ENCODE measurements at regions not wholly inside any gene's neighbourhood (a gene's known extent, or its start where the extent isn't known, plus 50 kb on each side); places are given as distances from the start of the nearest gene placed in this dataset.

- no peak overlapping the region for H3K4me3 ChIP-seq
- TF ChIP-seq CTCF (IDR thresholded peaks at IDR 0.05 in 8 of 11, conservative IDR thresholded peaks at IDR 0.05 in 3 of 11): no peak
- no peak for TF ChIP-seq POLR2A (IDR thresholded peaks at IDR 0.05)
- no peak for TF ChIP-seq POLR2AphosphoS5 (IDR thresholded peaks at IDR 0.05)
- 17 to 31% (median 27%) methylated on average over 8 of the region's 8 CpGs for WGBS, 5 donors
- no peak for DNase-seq
- H3K36me3 ChIP-seq: no peaks in the 10 kb centered on the region
- H3K27me3 ChIP-seq (replicated peaks in 1 of 7): no peaks in the 10 kb centered on the region
- H3K27ac ChIP-seq: no peak overlapping the region
- peaks cover 0 to 15% (median 0%) of the 10 kb centered on the region in 6 donors for H3K4me1 ChIP-seq
- H3K9me3 ChIP-seq: no peaks in the 10 kb centered on the region
- intact Hi-C loops (cut with DNase I; ENCODE audit: low total_unique reads): no loop called here
Measured at GRCh38 chr3:17911986-17912760, 169.7 kb upstream of the TBC1D5 start.

GRCh38 chr3:17910922-17911321 lies 168.5 kb upstream of the TBC1D5 start:
- TF ChIP-seq CTCF (IDR thresholded peaks at IDR 0.05 in 8 of 11, conservative IDR thresholded peaks at IDR 0.05 in 3 of 11) (no peak), POLR2AphosphoS5 (IDR thresholded peaks at IDR 0.05) (no peak), POLR2A (IDR thresholded peaks at IDR 0.05) (no peak)
- intact Hi-C loops (cut with DNase I; ENCODE audit: low total_unique reads): no loop called here

GRCh38 chr3:17909714-17910113 lies 167.3 kb upstream of the TBC1D5 start:
- Histone ChIP-seq H3K27ac (no peak overlapping the region), H3K4me3 (no peak overlapping the region), H3K4me1 (peaks cover 0 to 15% (median 0%) of the 10 kb centered on the region in 6 donors), H3K27me3 (replicated peaks in 1 of 7) (no peaks in the 10 kb centered on the region), H3K36me3 (no peaks in the 10 kb centered on the region), H3K9me3 (no peaks in the 10 kb centered on the region)
- TF ChIP-seq CTCF (IDR thresholded peaks at IDR 0.05 in 8 of 11, conservative IDR thresholded peaks at IDR 0.05 in 3 of 11) (no peak), POLR2AphosphoS5 (IDR thresholded peaks at IDR 0.05) (no peak), POLR2A (IDR thresholded peaks at IDR 0.05) (no peak)
- DNase-seq: no peak
- 85 to 95% (median 87%) methylated on average over 3 of the region's 3 CpGs for WGBS, 5 donors
- intact Hi-C loops (cut with DNase I; ENCODE audit: low total_unique reads): no loop called here

More at GRCh38 chr3:17910922-17911321, 168.5 kb upstream of the TBC1D5 start:
- WGBS, 5 donors: 29 to 58% (median 39%) methylated on average over 1 of the region's 1 CpG
- H3K36me3 ChIP-seq: no peaks in the 10 kb centered on the region
- no peaks in the 10 kb centered on the region for H3K27me3 ChIP-seq (replicated peaks in 1 of 7)
- DNase-seq: no peak
- no peak overlapping the region for H3K4me3 ChIP-seq
- H3K4me1 ChIP-seq: peaks cover 0 to 15% (median 0%) of the 10 kb centered on the region in 6 donors
- no peaks in the 10 kb centered on the region for H3K9me3 ChIP-seq
- no peak overlapping the region for H3K27ac ChIP-seq

- no peaks in the 10 kb centered on the region for H3K9me3 ChIP-seq
- no peak overlapping the region for H3K4me3 ChIP-seq
- no peak overlapping the region for H3K27ac ChIP-seq
- intact Hi-C loops (cut with DNase I; ENCODE audit: low total_unique reads): no loop called here
- H3K27me3 ChIP-seq (replicated peaks in 1 of 7): no peaks in the 10 kb centered on the region
- H3K36me3 ChIP-seq: no peaks in the 10 kb centered on the region
- peaks cover 0 to 15% (median 0%) of the 10 kb centered on the region in 6 donors for H3K4me1 ChIP-seq
- TF ChIP-seq POLR2AphosphoS5 (IDR thresholded peaks at IDR 0.05): no peak
- TF ChIP-seq POLR2A (IDR thresholded peaks at IDR 0.05): no peak
- no peak for TF ChIP-seq CTCF (IDR thresholded peaks at IDR 0.05 in 8 of 11, conservative IDR thresholded peaks at IDR 0.05 in 3 of 11)
- 70 to 85% (median 84%) methylated on average over 5 of the region's 5 CpGs for WGBS, 5 donors
- no peak for DNase-seq
Measured at GRCh38 chr3:17908399-17909191, 166.2 kb upstream of the TBC1D5 start.
